ENCODE measurements at regions not wholly inside any gene's neighbourhood (a gene's known extent, or its start where the extent isn't known, plus 50 kb on each side); places are given as distances from the start of the nearest gene placed in this dataset.

GRCh38 chrX:122582975-122583305, 601.1 kb upstream of the GRIA3 start:
- no peak for TF ChIP-seq POLR2A (IDR thresholded peaks at IDR 0.05)
- TF ChIP-seq CTCF (IDR thresholded peaks at IDR 0.05), result no peak

Measured in thyroid gland (tissue), 4 donors.